IMR-90 (cell line): ENCODE measurements at regions not wholly inside any gene's neighbourhood (a gene's known extent, or its start where the extent isn't known, plus 50 kb on each side); places are given as distances from the start of the nearest gene placed in this dataset.

Experiments
- ATAC-seq: fragments of 200-7000 bp; cut with Tn5 transposase; 2 replicates; pipeline ENCODE4 v1.9.1; 2020; ENCODE audit warnings: low read depth, mild to moderate bottlenecking, moderate library complexity
- BruUV-seq: library from RNA; stranded (reverse); fragments of 400-500 nt; replicated peaks from 2 replicates; lab custom pipeline; 2021; lab: Mats Ljungman, UMichigan
- CTCF ChIA-PET: fragments of 300-600 bp; formaldehyde crosslinking; extraction: SDS; loops from one replicate; lab custom pipeline; 2021; ENCODE audit warnings: antibody characterized with exemption; lab: Yijun Ruan, JAX
- POLR2A ChIA-PET: fragments of 300-600 bp; sonication (Branson Sonifier 250); formaldehyde crosslinking; loops from one replicate; lab custom pipeline; 2022; ENCODE audit warnings: antibody characterized with exemption; ENCODE audit not compliant: unreplicated experiment; lab: Charles Lee
- DNase-seq: peaks from one replicate; pipeline ENCODE4 v3.0.0; 2013
- H2AFZ ChIP-seq: replicated peaks from 2 replicates; pipeline ENCODE3; 2013; ENCODE audit warnings: low read length, mild to moderate bottlenecking; ENCODE audit not compliant: poor library complexity
- H2AK5ac ChIP-seq: 2 replicates; pipeline ENCODE4 v1.6.1; 2013; ENCODE audit warnings: low read depth, low read length, inconsistent platforms
- H2AK9ac ChIP-seq: replicated peaks from 2 replicates; pipeline ENCODE3; 2013; ENCODE audit warnings: mild to moderate bottlenecking, low read depth, low read length, moderate library complexity; ENCODE audit not compliant: poor library complexity
- H2BK120ac ChIP-seq: 2 replicates; pipeline ENCODE4 v1.6.1; 2013; ENCODE audit warnings: low read depth, low read length, inconsistent platforms
- H2BK15ac ChIP-seq: 3 replicates; pipeline ENCODE4 v1.6.1; 2013; ENCODE audit warnings: low read depth, low read length, inconsistent platforms
- H2BK20ac ChIP-seq: 2 replicates; pipeline ENCODE4 v1.6.1; 2013; ENCODE audit warnings: low read depth, mild to moderate bottlenecking, inconsistent platforms, low read length, moderate library complexity
- H2BK5ac ChIP-seq: 2 replicates; pipeline ENCODE4 v1.6.1; 2013; ENCODE audit warnings: mild to moderate bottlenecking, low read depth, low read length, inconsistent platforms; ENCODE audit not compliant: poor library complexity, severe bottlenecking
- H3K14ac ChIP-seq: replicated peaks from 2 replicates; pipeline ENCODE4 v1.6.1; 2013; ENCODE audit warnings: low read depth, low read length, inconsistent platforms
- H3K18ac ChIP-seq: 2 replicates; pipeline ENCODE4 v1.6.1; 2013; ENCODE audit warnings: low read depth, low read length, control low read depth
- H3K23ac ChIP-seq: 2 replicates; pipeline ENCODE4 v1.6.1; 2013; ENCODE audit warnings: low read depth, low read length, inconsistent platforms
- H3K27ac ChIP-seq: 2 replicates; pipeline ENCODE4 v1.5.1; 2013; ENCODE audit warnings: mild to moderate bottlenecking, control low read depth, low read length; ENCODE audit not compliant: insufficient read depth
- H3K27me3 ChIP-seq: 2 replicates; pipeline ENCODE4 v1.6.1; 2013; ENCODE audit warnings: low read length; ENCODE audit not compliant: control insufficient read depth, insufficient read depth
- H3K36me3 ChIP-seq: 2 replicates; pipeline ENCODE4 v1.6.1; 2013; ENCODE audit warnings: low read length, mixed read lengths; ENCODE audit not compliant: control insufficient read depth, insufficient read depth
- H3K4ac ChIP-seq: 2 replicates; pipeline ENCODE4 v1.6.1; 2013; ENCODE audit warnings: low read depth, low read length, inconsistent platforms
- H3K4me1 ChIP-seq: 2 replicates; pipeline ENCODE4 v1.6.1; 2013; ENCODE audit warnings: low read length, mixed read lengths; ENCODE audit not compliant: control insufficient read depth, insufficient read depth
- H3K4me2 ChIP-seq: 2 replicates; pipeline ENCODE4 v1.6.1; 2013; ENCODE audit warnings: low read depth, mild to moderate bottlenecking, control low read depth, low read length, moderate library complexity
- H3K4me3 ChIP-seq: 2 replicates; pipeline ENCODE4 v1.5.1; 2013; ENCODE audit warnings: low read depth, mild to moderate bottlenecking, control low read depth, low read length, moderate library complexity; ENCODE audit not compliant: insufficient read depth
- H3K56ac ChIP-seq: 2 replicates; pipeline ENCODE4 v1.6.1; 2013; ENCODE audit warnings: low read length, inconsistent platforms; ENCODE audit not compliant: insufficient read depth; ENCODE audit errors: extremely low read depth
- H3K79me1 ChIP-seq, 2 experiments: 2 replicates each; pipeline ENCODE4 v1.6.1; 2013; ENCODE audit warnings: low read length in 2 of 2, inconsistent platforms in 1 of 2, low read depth in 1 of 2
- H3K9ac ChIP-seq: 2 replicates; pipeline ENCODE4 v1.6.1; 2013; ENCODE audit warnings: low read depth, low read length, control low read depth
- H3K9me1 ChIP-seq: 2 replicates; pipeline ENCODE4 v1.6.1; 2013; ENCODE audit warnings: low read length, inconsistent platforms; ENCODE audit not compliant: insufficient read depth
- H3K9me3 ChIP-seq: 2 replicates; pipeline ENCODE4 v1.6.1; 2013; ENCODE audit warnings: low read length; ENCODE audit not compliant: control insufficient read depth, insufficient read depth
- H4K20me1 ChIP-seq: 2 replicates; pipeline ENCODE4 v1.6.1; 2013; ENCODE audit warnings: low read length, inconsistent platforms; ENCODE audit not compliant: insufficient read depth
- H4K5ac ChIP-seq: 2 replicates; pipeline ENCODE4 v1.6.1; 2013; ENCODE audit warnings: mild to moderate bottlenecking, low read depth, low read length, control low read depth
- H4K8ac ChIP-seq, 2 experiments: 2 replicates each; pipeline ENCODE4 v1.6.1; 2013; ENCODE audit warnings: low read depth in 2 of 2, low read length in 2 of 2, control low read depth in 1 of 2, inconsistent platforms in 1 of 2
- H4K91ac ChIP-seq: 2 replicates; pipeline ENCODE4 v1.6.1; 2013; ENCODE audit warnings: low read depth, low read length, inconsistent platforms; ENCODE audit not compliant: insufficient read depth
- BHLHE40 ChIP-seq: fragments of 150-350 bp; IDR thresholded peaks from 2 replicates; pipeline ENCODE4 v1.6.1; 2016; ENCODE audit warnings: mild to moderate bottlenecking, low read depth, low read length
- CEBPB ChIP-seq: IDR thresholded peaks from 2 replicates; pipeline ENCODE4 v1.6.1; 2012; ENCODE audit warnings: low read depth, low read length, improper control_type of control experiment
- ELK1 ChIP-seq: fragments of 150-350 bp; IDR thresholded peaks from 2 replicates; pipeline ENCODE4 v1.6.1; 2016; ENCODE audit warnings: low read depth, mild to moderate bottlenecking, low read length, moderate library complexity, borderline replicate concordance
- FOS ChIP-seq: fragments of 150-350 bp; IDR thresholded peaks from 2 replicates; pipeline ENCODE4 v1.6.1; 2016; ENCODE audit warnings: low read depth, low read length
- MAZ ChIP-seq: IDR thresholded peaks from 2 replicates; pipeline ENCODE4 v1.6.1; 2012; ENCODE audit warnings: low read depth, mild to moderate bottlenecking, low read length, improper control_type of control experiment, moderate library complexity, borderline replicate concordance
- MXI1 ChIP-seq: IDR thresholded peaks from 2 replicates; pipeline ENCODE4 v1.6.1; 2012; ENCODE audit warnings: low read depth, mild to moderate bottlenecking, low read length, moderate library complexity, borderline replicate concordance
- POLR2A ChIP-seq: IDR thresholded peaks from 2 replicates; pipeline ENCODE4 v1.6.1; 2012; ENCODE audit warnings: mild to moderate bottlenecking, low read depth, low read length
- WGBS, 2 experiments: methylation state at CpG; one replicate each; pipeline versions ENCODE4 v1.1.5 to v1.1.7; 2013; ENCODE audit warnings: missing lambda C conversion rate in 2 of 2; ENCODE audit not compliant: insufficient read length in 1 of 2; ENCODE audit errors: extremely low coverage in 2 of 2; 5-methylcytosine and 5-hydroxymethylcytosine counted together
- dilution Hi-C: fragments of 300-500 bp; cut with HindIII; formaldehyde crosslinking; loops from one replicate; pipeline ENCODE4 v1.14.3; 2018; ENCODE audit warnings: low sequenced_read_pairs; ENCODE audit not compliant: unreplicated experiment
- in situ Hi-C: fragments of 300-500 bp; cut with MboI; formaldehyde crosslinking; loops from 3 replicates; pipeline ENCODE4 v1.14.3; 2019; ENCODE audit warnings: low sequenced_read_pairs, inconsistent platforms, mixed read lengths
- intact Hi-C: fragments of 100-400 bp; cut with micrococcal nuclease; formaldehyde crosslinking; loops from 2 replicates; pipeline ENCODE4 v1.10.0; 2022
- TF ChIP-seq, protein P1 (sequence below): fragments of 150-350 bp; IDR thresholded peaks from 2 replicates; pipeline ENCODE4 v1.6.1; 2017; ENCODE audit warnings: mild to moderate bottlenecking, antibody characterized with exemption, low read length, low read depth

DNA sequence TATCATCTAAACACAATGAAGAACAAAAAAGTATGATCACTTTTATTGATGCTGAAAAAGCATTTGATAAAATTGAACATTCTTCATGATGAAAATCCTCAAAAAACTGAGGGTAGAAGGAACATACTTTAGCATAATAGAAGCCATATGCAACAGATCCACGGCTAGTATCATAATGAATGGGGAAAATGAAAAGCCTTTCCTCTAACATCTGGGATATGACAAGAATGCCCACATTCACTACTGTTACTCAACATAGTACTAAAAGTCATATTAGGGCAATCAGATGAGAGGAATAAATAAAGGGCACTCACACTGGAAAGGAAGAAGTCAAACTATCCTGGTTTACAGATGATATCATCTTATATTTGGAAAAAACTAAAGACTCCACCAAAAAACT, 256.6 kb downstream of the RFPL4B start:
- Histone ChIP-seq H2BK15ac (no peak overlapping the region), H3K79me1 (no peaks in the 10 kb centered on the region), H2AK5ac (no peak overlapping the region), H3K27me3 (peaks cover 2% of the 10 kb centered on the region), H4K5ac (no peak overlapping the region), H3K56ac (no peak overlapping the region), H2BK20ac (no peak overlapping the region), H3K23ac (no peak overlapping the region), H2BK120ac (no peak overlapping the region), H3K4me3 (no peak overlapping the region), H2BK5ac (no peak overlapping the region), H3K36me3 (no peaks in the 10 kb centered on the region), H3K9me1 (no peaks in the 10 kb centered on the region), H3K18ac (no peak overlapping the region), H3K14ac (no peak overlapping the region), H2AFZ (no peak overlapping the region), H3K4me1 (no peaks in the 10 kb centered on the region), H3K9ac (no peak overlapping the region), H3K27ac (no peak overlapping the region), H4K20me1 (no peaks in the 10 kb centered on the region), H4K91ac (no peak overlapping the region), H3K9me3 (no peaks in the 10 kb centered on the region), H2AK9ac (no peak overlapping the region), H3K4ac (no peak overlapping the region), H3K4me2 (no peak overlapping the region), H4K8ac (no peak overlapping the region)
- no CpG with 5 or more reads among the region's 1 CpG for WGBS, 2 experiments
- ChIA-PET POLR2A (no interaction called here), CTCF (no interaction called here)
- in situ Hi-C loops = no loop called here
- DNase-seq = no peak
- TF ChIP-seq MAZ (no peak), MXI1 (no peak), ELK1 (no peak), CEBPB (no peak), FOS (no peak), POLR2A (no peak), BHLHE40 (no peak)
- TF ChIP-seq, protein P1, sequence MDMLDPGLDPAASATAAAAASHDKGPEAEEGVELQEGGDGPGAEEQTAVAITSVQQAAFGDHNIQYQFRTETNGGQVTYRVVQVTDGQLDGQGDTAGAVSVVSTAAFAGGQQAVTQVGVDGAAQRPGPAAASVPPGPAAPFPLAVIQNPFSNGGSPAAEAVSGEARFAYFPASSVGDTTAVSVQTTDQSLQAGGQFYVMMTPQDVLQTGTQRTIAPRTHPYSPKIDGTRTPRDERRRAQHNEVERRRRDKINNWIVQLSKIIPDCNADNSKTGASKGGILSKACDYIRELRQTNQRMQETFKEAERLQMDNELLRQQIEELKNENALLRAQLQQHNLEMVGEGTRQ = no peak
- intact Hi-C loops = no loop called here
- ATAC-seq = no peak
- no TSS peak for BruUV-seq
- dilution Hi-C loops = no loop called here
